Kidney epithelial cell (primary cell): ENCODE measurements at regions not wholly inside any gene's neighbourhood (a gene's known extent, or its start where the extent isn't known, plus 50 kb on each side); places are given as distances from the start of the nearest gene placed in this dataset.

Experiments
- DNase-seq: peaks from one replicate; pipeline ENCODE4 v3.0.0-alpha.2; 2010; ENCODE audit warnings: low read depth
- H3K27me3 ChIP-seq: 2 replicates; pipeline ENCODE4 v1.6.0; 2011; ENCODE audit warnings: low read length; ENCODE audit not compliant: control insufficient read depth, insufficient read depth
- H3K36me3 ChIP-seq: 2 replicates; pipeline ENCODE4 v1.5.1; 2011; ENCODE audit warnings: low read length; ENCODE audit not compliant: control insufficient read depth, insufficient read depth
- H3K4me3 ChIP-seq: 2 replicates; pipeline ENCODE4 v1.5.1; 2011; ENCODE audit warnings: low read depth, mild to moderate bottlenecking, control low read depth, low read length
- CTCF ChIP-seq: IDR thresholded peaks from 2 replicates; pipeline ENCODE4 v1.5.1; 2011; ENCODE audit warnings: mild to moderate bottlenecking, moderate library complexity, low read length, control low read depth, inconsistent platforms; ENCODE audit not compliant: insufficient read depth, poor library complexity, severe bottlenecking

- Histone ChIP-seq H3K27me3 (no peaks in the 10 kb centered on the region), H3K36me3 (no peaks in the 10 kb centered on the region), H3K4me3 (no peak overlapping the region)
- TF ChIP-seq CTCF = no peak
- no peak for DNase-seq
Measured at GRCh38 chr14:61148742-61149350, 132.3 kb downstream of the TMEM30B start.

- no peak for TF ChIP-seq CTCF
- no peak overlapping the region for H3K4me3 ChIP-seq
- no peaks in the 10 kb centered on the region for H3K27me3 ChIP-seq
- no peaks in the 10 kb centered on the region for H3K36me3 ChIP-seq
- DNase-seq = peak; percentile 92
Measured at GRCh38 chr14:61147831-61148549, 133.1 kb downstream of the TMEM30B start.

- no peaks in the 10 kb centered on the region for H3K36me3 ChIP-seq
- no peak for TF ChIP-seq CTCF
- no peaks in the 10 kb centered on the region for H3K27me3 ChIP-seq
- no peak for DNase-seq
- H3K4me3 ChIP-seq = no peak overlapping the region
Measured at GRCh38 chr14:61147381-61147821, 133.7 kb downstream of the TMEM30B start.

- no peak for TF ChIP-seq CTCF
- DNase-seq = no peak
- Histone ChIP-seq H3K36me3 (no peaks in the 10 kb centered on the region), H3K4me3 (no peak overlapping the region), H3K27me3 (no peaks in the 10 kb centered on the region)
Measured at GRCh38 chr14:61146899-61147298, 134.2 kb downstream of the TMEM30B start.

GRCh38 chr14:61145903-61146481, 135.1 kb downstream of the TMEM30B start:
- TF ChIP-seq CTCF = no peak
- no peaks in the 10 kb centered on the region for H3K27me3 ChIP-seq
- no peaks in the 10 kb centered on the region for H3K36me3 ChIP-seq
- no peak overlapping the region for H3K4me3 ChIP-seq
- no peak for DNase-seq
